Rectal smooth muscle tissue (tissue), 1 donor: ENCODE measurements at regions not wholly inside any gene's neighbourhood (a gene's known extent, or its start where the extent isn't known, plus 50 kb on each side); places are given as distances from the start of the nearest gene placed in this dataset.

Source experiments
- H3K27ac ChIP-seq: one replicate; pipeline ENCODE4 v1.7.0; 2013; ENCODE audit warnings: low read depth, low read length, inconsistent platforms
- H3K27me3 ChIP-seq: one replicate; pipeline ENCODE4 v1.7.0; 2013; ENCODE audit warnings: low read length; ENCODE audit not compliant: control insufficient read depth, insufficient read depth
- H3K36me3 ChIP-seq: one replicate; pipeline ENCODE4 v1.7.0; 2013; ENCODE audit warnings: low read length; ENCODE audit not compliant: control insufficient read depth, insufficient read depth
- H3K4me1 ChIP-seq: one replicate; pipeline ENCODE4 v1.7.0; 2013; ENCODE audit warnings: low read length; ENCODE audit not compliant: control insufficient read depth, insufficient read depth
- H3K4me3 ChIP-seq: one replicate; pipeline ENCODE4 v1.7.0; 2013; ENCODE audit warnings: low read length
- H3K9ac ChIP-seq: one replicate; pipeline ENCODE4 v1.7.0; 2013; ENCODE audit warnings: low read length

DNA sequence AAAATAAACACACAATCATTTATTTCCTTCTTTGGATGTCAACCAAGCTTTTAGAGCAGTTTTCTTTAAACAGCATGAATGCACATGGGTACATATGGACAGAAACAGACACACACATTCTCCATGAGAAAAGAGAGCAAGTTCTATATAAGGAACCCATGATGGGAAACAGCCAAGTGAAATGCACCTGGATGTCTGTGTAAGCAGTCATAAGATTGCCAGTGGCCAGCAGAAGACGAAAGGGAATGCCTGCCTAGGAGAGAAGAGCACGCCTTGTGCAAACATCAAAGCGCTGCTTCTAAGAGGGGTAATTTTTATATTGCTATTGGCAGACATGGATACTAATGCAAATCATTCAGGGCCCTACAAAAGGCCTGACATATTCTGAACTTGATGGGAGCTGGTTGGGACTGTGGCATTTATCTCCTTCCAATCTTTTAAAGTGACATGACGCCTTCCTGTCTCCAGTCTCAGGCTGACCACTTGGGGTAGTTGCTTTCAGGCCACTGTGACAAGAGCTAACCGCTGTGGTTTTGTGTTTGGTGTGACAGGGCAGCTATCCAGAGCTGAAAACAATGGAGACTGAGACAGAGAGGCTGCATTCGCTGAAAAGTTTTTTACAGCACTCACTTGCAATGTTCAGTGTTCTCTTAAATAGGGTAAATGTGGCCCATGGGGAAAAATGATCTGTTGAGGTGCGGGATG is 75.0 kb upstream of the DPT start:
- Histone ChIP-seq H3K36me3 (no peaks in the 10 kb centered on the region), H3K4me1 (no peaks in the 10 kb centered on the region), H3K4me3 (no peak overlapping the region), H3K27me3 (no peaks in the 10 kb centered on the region), H3K9ac (no peak overlapping the region), H3K27ac (no peak overlapping the region)

DNA sequence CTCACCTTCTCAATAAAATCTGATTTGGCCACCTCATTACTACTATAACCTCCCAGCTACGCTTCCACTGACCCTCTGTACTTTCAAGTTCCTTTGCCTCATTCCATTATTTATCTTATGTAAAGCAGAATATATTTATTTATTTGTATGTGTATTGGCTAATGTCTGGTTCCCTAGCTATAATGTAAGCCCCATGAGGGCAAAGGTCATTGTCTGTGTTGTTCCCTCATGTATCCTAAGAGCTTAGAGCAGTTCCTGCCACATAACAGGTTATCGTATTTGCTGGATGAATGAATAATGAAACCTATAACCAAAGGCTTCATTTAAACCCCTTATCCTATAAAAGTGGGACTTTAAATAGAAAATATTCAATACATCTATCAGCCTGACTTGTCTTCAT is 77.9 kb upstream of the DPT start:
- Histone ChIP-seq H3K27me3 (no peaks in the 10 kb centered on the region), H3K4me3 (no peak overlapping the region), H3K4me1 (no peaks in the 10 kb centered on the region), H3K27ac (no peak overlapping the region), H3K9ac (no peak overlapping the region), H3K36me3 (no peaks in the 10 kb centered on the region)

DNA sequence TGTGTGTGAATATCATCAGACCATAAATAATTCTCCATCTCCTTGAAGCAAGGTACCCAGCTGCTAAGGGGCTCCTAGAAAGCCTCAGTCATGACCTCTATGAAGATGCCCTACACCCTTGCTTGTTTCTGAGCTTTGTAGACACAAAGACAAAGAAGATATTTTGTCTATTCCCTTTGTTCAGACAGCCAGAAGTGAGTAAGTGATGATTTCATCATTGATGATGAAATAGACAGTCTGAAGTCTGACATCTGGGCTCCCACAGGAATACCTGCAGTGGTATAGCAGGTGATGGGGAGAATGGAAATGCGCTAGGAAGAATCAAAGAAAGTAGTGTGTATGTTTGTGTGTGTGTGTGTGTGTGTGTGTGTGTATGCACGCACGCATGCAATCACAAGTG is 82.2 kb upstream of the DPT start:
- H3K36me3 ChIP-seq = no peaks in the 10 kb centered on the region
- H3K27ac ChIP-seq = no peak overlapping the region
- no peaks in the 10 kb centered on the region for H3K4me1 ChIP-seq
- H3K27me3 ChIP-seq = no peaks in the 10 kb centered on the region
- no peak overlapping the region for H3K9ac ChIP-seq
- H3K4me3 ChIP-seq = no peak overlapping the region

DNA sequence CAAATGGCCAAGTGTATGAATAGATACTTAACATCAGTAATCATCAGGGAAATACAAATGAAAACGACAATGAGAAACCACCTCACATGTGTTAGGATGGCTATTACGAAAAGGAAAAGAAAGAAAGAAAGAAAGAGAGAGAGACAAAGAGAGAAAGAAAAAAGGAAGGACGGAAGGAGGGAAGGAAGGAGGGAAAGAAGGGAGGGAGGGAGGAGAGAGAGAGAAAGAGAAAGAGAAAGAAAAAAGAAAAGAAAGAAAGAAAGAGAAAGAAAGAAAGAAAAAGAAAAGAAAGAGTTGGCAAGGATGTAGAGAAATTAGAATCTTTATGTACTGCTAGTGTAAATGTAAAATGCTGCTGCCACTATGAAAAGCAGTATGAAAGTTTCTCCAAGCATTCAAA is 90.7 kb upstream of the DPT start:
- no peaks in the 10 kb centered on the region for H3K36me3 ChIP-seq
- H3K4me1 ChIP-seq = no peaks in the 10 kb centered on the region
- no peak overlapping the region for H3K9ac ChIP-seq

DNA sequence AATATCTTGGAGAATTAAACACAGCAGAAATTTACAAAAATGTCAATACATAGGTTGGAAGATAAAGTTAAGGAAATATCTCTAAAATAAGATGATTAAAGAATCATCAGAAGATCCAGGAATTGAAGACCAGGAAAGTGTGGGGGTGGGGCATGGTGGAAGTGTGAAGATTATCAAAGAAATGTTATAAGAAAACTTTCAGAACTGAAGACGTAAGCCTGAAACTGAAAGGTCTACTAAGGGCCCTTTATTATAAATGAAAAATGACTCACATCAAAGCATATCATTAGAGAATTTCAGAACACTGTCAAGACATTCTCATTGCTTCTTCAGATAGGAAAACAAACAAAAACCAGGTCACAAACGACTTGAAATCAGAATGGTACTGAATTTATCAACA is 92.4 kb upstream of the DPT start:
- Histone ChIP-seq H3K27me3 (no peaks in the 10 kb centered on the region), H3K9ac (no peak overlapping the region), H3K36me3 (no peaks in the 10 kb centered on the region), H3K4me3 (no peak overlapping the region), H3K27ac (no peak overlapping the region), H3K4me1 (no peaks in the 10 kb centered on the region)

More for the DNA sequence above, 90.7 kb upstream of the DPT start:
- Histone ChIP-seq H3K27ac (no peak overlapping the region), H3K27me3 (no peaks in the 10 kb centered on the region), H3K4me3 (no peak overlapping the region)

DNA sequence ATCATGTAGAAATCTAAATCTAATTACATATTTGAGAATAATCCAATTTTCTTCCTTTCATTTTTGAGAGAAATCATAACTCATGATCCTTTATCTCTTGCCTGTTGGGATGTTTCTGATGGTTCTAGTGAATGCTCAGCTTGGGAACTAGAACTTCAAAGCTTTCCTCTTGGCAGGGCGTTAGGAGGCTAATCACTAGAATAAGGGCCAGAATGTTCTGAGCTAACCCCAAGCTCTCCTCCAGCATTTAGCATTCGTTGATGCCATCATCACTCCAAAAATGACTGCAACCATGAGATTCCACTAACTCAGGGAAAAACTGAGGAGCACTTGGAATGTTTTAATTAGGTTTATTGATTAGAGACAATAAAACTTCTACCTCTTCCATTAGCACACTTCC is 93.9 kb upstream of the DPT start:
- no peak overlapping the region for H3K27ac ChIP-seq
- no peak overlapping the region for H3K4me3 ChIP-seq
- no peaks in the 10 kb centered on the region for H3K36me3 ChIP-seq
- H3K9ac ChIP-seq = no peak overlapping the region
- no peaks in the 10 kb centered on the region for H3K27me3 ChIP-seq
- H3K4me1 ChIP-seq = no peaks in the 10 kb centered on the region

DNA sequence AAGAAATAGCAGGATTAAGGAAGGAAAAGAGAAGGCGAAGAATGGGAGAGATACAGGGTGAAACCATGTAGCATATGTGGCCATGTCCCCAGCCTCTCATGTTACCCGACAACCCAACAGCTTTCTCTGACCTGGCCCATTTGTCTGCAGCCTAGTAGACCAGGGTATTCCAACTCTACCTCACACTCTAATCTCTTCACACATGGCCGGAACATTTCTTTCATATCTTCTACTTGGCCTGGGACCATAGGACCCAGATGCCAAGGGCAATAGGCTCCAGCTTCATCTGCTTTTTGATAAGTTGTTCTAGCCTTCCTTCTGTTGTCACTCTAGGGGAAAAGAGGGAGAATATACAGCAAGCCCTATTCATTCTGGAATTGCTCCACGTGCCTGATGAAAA is 95.0 kb upstream of the DPT start:
- no peak overlapping the region for H3K9ac ChIP-seq
- H3K36me3 ChIP-seq = no peaks in the 10 kb centered on the region
- H3K4me1 ChIP-seq = peaks cover 2% of the 10 kb centered on the region
- no peaks in the 10 kb centered on the region for H3K27me3 ChIP-seq
- no peak overlapping the region for H3K27ac ChIP-seq
- no peak overlapping the region for H3K4me3 ChIP-seq

DNA sequence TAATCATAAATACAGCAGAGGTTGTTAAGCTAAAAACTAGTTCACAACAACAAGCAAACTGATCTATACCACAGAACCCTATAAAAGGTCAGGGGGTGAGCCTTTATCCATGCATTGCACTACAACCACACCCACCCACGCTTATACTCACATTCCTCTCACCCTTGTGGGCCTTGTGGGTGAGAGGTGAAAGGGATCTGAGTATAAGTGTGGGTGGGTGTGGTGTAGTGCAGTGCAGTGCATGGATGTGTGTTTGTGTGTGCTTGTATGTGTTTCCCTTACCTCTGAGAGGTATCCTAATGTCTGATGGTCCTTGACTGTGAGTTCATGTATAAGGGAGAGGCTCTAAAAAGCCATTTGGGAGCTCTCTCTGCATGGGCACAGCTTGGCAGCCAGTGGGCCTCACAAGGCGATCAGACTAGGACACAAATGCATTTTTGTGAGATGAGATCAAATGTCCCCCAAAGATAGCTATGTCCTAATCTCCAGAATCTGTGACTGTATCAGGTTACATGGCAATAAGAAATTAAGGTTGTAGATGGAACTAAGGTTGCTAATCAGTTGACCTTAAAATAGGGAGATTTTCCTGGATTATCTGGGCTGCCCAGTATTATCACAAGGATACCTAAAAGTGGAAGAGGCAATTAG is 95.5 kb upstream of the DPT start:
- Histone ChIP-seq H3K9ac (no peak overlapping the region), H3K4me3 (no peak overlapping the region), H3K36me3 (no peaks in the 10 kb centered on the region), H3K27me3 (no peaks in the 10 kb centered on the region), H3K27ac (no peak overlapping the region), H3K4me1 (peaks cover 2% of the 10 kb centered on the region)

DNA sequence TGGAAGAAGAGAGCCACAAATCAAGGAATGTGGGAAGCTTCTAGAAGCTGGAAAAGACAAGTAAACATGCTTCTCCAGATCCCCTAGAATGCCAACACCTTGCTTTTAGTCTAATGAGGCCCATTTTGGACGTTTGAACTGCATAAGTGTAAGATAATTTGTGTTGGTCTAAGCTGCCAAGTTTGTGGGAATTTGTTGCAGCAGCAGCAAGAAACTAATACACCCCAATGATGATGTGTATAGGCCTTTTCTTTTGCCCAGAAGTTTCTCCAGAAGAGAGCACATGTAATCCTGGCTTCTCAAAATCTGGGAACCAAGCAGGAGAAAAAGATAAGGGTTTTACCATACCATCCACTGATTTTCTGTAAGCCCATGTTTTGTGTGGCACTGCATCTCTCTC is 96.1 kb upstream of the DPT start:
- H3K4me1 ChIP-seq = peaks cover 2% of the 10 kb centered on the region
- no peak overlapping the region for H3K4me3 ChIP-seq
- H3K27me3 ChIP-seq = no peaks in the 10 kb centered on the region
- no peak overlapping the region for H3K27ac ChIP-seq
- H3K9ac ChIP-seq = no peak overlapping the region
- H3K36me3 ChIP-seq = no peaks in the 10 kb centered on the region

DNA sequence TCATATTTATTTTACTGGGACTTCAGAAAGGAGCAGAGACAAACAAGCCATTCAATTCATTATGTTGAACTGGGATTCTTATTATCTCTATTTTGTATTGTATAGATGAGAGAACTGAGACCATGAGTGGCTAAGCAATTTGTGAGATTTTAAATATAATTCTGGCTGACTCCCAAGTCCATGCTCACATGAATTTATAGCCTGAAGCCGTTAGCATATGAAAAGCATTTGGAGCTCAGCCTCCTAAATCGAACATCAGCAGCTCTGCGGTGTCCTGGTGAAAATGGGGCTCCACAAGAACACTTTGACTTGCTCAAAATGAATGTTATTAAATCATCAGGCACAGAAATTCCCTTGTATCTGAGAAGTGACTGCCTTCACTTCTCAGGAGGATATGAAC is 96.8 kb upstream of the DPT start:
- no peak overlapping the region for H3K27ac ChIP-seq
- no peaks in the 10 kb centered on the region for H3K27me3 ChIP-seq
- H3K9ac ChIP-seq = no peak overlapping the region
- peaks cover 2% of the 10 kb centered on the region for H3K4me1 ChIP-seq
- H3K36me3 ChIP-seq = no peaks in the 10 kb centered on the region
- no peak overlapping the region for H3K4me3 ChIP-seq

DNA sequence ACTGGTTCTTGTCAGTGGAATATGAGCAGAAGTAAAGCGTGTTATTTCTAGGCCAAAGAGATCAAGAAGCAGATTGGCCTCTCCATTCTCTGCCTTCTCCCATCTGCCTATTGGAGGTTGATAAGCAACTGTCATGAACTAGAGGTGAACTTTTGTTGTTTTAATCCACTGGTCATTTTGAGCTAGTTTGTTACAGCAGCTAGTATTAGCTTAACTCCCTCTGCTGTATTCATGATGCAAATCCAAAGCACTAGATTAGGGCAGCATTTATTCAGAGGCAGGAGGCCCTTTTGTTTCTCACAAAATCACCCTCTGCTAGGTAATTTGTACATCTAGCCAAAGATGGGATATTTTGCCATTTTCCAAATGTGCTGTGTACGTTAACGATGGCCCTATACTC is 97.3 kb upstream of the DPT start:
- Histone ChIP-seq H3K4me1 (peaks cover 2% of the 10 kb centered on the region), H3K9ac (no peak overlapping the region), H3K27me3 (no peaks in the 10 kb centered on the region), H3K4me3 (no peak overlapping the region), H3K36me3 (no peaks in the 10 kb centered on the region), H3K27ac (no peak overlapping the region)

DNA sequence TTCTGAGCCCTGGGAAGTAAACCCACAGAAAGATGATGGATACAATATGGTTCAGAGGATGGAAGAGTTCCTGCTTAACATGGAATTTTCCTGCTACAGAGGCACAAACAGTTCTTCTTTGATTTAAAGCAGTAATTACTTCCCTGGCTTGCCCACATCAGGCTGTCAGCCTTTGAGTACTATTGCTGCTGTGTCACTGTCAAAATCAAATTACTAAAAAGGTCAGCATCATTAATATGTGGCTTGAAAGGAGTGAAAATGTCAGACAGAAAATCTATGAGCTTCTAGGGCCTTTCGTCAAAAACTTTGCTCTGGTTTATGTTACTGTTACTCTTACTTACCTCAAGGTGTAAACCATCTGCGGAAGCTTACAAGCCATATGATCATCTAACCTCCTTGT is 98.6 kb upstream of the DPT start:
- H3K4me3 ChIP-seq = no peak overlapping the region
- no peak overlapping the region for H3K27ac ChIP-seq

DNA sequence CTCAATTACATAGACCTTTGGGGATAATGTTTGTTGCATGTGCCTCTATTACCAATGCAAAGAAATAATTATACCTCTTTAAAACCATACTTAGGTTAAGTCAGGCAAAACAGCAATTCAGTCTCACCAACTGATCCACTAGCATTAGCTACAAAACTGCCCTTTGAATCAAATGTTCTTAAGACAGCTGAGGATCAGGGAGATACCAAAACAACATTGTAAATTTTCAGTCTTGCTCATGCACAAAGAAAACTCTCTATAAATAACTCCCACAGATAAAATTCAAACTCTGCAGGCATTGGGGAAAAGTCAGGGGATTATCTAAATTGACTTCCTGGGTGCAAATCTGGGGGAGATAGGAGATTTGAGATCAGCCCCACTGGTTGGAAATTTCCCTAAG is 100.9 kb upstream of the DPT start:
- no peaks in the 10 kb centered on the region for H3K27me3 ChIP-seq
- H3K27ac ChIP-seq = no peak overlapping the region
- H3K9ac ChIP-seq = no peak overlapping the region
- peaks cover 2% of the 10 kb centered on the region for H3K4me1 ChIP-seq
- no peak overlapping the region for H3K4me3 ChIP-seq
- no peaks in the 10 kb centered on the region for H3K36me3 ChIP-seq

More for the DNA sequence above, 98.6 kb upstream of the DPT start:
- H3K36me3 ChIP-seq = no peaks in the 10 kb centered on the region
- H3K4me1 ChIP-seq = peaks cover 2% of the 10 kb centered on the region
- no peak overlapping the region for H3K9ac ChIP-seq
- H3K27me3 ChIP-seq = no peaks in the 10 kb centered on the region
